Keratinocyte (primary cell): ENCODE measurements at regions not wholly inside any gene's neighbourhood (a gene's known extent, or its start where the extent isn't known, plus 50 kb on each side); places are given as distances from the start of the nearest gene placed in this dataset.

ENCODE experiments used
- DNase-seq: peaks from one replicate; pipeline ENCODE4 v3.0.0-alpha.2; 2011; ENCODE audit warnings: low read depth, missing footprints, low spot score
- FAIRE-seq: peaks from 2 replicates; lab custom pipeline; 2011; peaks lifted over from hg19 to GRCh38; lab: Jason Lieb, UNC
- H2AFZ ChIP-seq: 2 replicates; pipeline ENCODE4 v1.6.0; 2012; ENCODE audit warnings: low read length, control low read depth, inconsistent platforms; ENCODE audit not compliant: control insufficient read depth
- H3K27ac ChIP-seq: 2 replicates; pipeline ENCODE4 v1.5.1; 2011; ENCODE audit warnings: low read length; ENCODE audit not compliant: control insufficient read depth, insufficient read depth
- H3K27me3 ChIP-seq: 3 replicates; pipeline ENCODE4 v1.6.0; 2011; ENCODE audit warnings: low read length; ENCODE audit not compliant: control insufficient read depth, insufficient read depth; ENCODE audit errors: extremely low read depth
- H3K36me3 ChIP-seq, 2 experiments: 2 replicates in 1 of 2; 3 replicates in 1 of 2; pipeline ENCODE4 v1.5.1; 2011; ENCODE audit warnings: low read length in 2 of 2, mild to moderate bottlenecking in 1 of 2; ENCODE audit not compliant: control insufficient read depth in 2 of 2, insufficient read depth in 2 of 2; ENCODE audit errors: extremely low read depth in 1 of 2
- H3K4me1 ChIP-seq: 3 replicates; pipeline ENCODE4 v1.5.1; 2011; ENCODE audit warnings: low read length; ENCODE audit not compliant: control insufficient read depth, insufficient read depth; ENCODE audit errors: extremely low read depth
- H3K4me2 ChIP-seq: 3 replicates; pipeline ENCODE4 v1.6.0; 2011; ENCODE audit warnings: low read depth, low read length; ENCODE audit not compliant: control insufficient read depth, insufficient read depth; ENCODE audit errors: extremely low read depth
- H3K4me3 ChIP-seq, 3 experiments: fragments of 200-600 bp in 1 of 3; sonication (generic) in 1 of 3; 2 replicates in 2 of 3; 3 replicates in 1 of 3; pipeline ENCODE4 v1.5.1; 2011 to 2016; ENCODE audit warnings: low read length in 3 of 3, mild to moderate bottlenecking in 3 of 3, control low read depth in 2 of 3, inconsistent platforms in 1 of 3, low read depth in 1 of 3, mixed read lengths in 1 of 3, mixed run types in 1 of 3, moderate library complexity in 1 of 3; ENCODE audit not compliant: control insufficient read depth in 2 of 3, insufficient read depth in 2 of 3; ENCODE audit errors: extremely low read depth in 1 of 3
- H3K79me2 ChIP-seq: 2 replicates; pipeline ENCODE4 v1.6.0; 2012; ENCODE audit warnings: low read length; ENCODE audit not compliant: control insufficient read depth, insufficient read depth
- H3K9ac ChIP-seq: 3 replicates; pipeline ENCODE4 v1.6.0; 2011; ENCODE audit warnings: low read length; ENCODE audit not compliant: control insufficient read depth, insufficient read depth; ENCODE audit errors: extremely low read depth
- H3K9me1 ChIP-seq: 3 replicates; pipeline ENCODE4 v1.6.0; 2011; ENCODE audit warnings: low read length; ENCODE audit not compliant: control insufficient read depth, insufficient read depth; ENCODE audit errors: extremely low read depth
- H3K9me3 ChIP-seq: 2 replicates; pipeline ENCODE4 v1.5.1; 2012; ENCODE audit warnings: low read depth, low read length; ENCODE audit not compliant: control insufficient read depth
- H4K20me1 ChIP-seq: 3 replicates; pipeline ENCODE4 v1.6.0; 2011; ENCODE audit warnings: low read length; ENCODE audit not compliant: control insufficient read depth, insufficient read depth; ENCODE audit errors: extremely low read depth
- EZH2 ChIP-seq: IDR thresholded peaks from one replicate; pipeline ENCODE4 v1.6.1; 2012; ENCODE audit warnings: inconsistent platforms, mild to moderate bottlenecking, low read length, moderate library complexity
- dilution Hi-C: fragments of 300-500 bp; cut with MboI; formaldehyde crosslinking; loops from one replicate; pipeline ENCODE4 v1.7.0; 2020; ENCODE audit warnings: low sequenced_read_pairs; ENCODE audit not compliant: extremely low pct_ligation_motif_present
- TF ChIP-seq, protein P1 (sequence below), 3 experiments: IDR thresholded peaks in 1 of 3; conservative IDR thresholded peaks in 1 of 3; optimal IDR thresholded peaks in 1 of 3; 2 replicates in 2 of 3; 3 replicates in 1 of 3; pipeline versions ENCODE3 to v1.5.1; 2011; ENCODE audit warnings: low read length in 3 of 3, mild to moderate bottlenecking in 3 of 3, moderate library complexity in 2 of 3, control low read depth in 1 of 3, inconsistent platforms in 1 of 3; ENCODE audit not compliant: insufficient read depth in 2 of 3; ENCODE audit errors: extremely low read depth in 1 of 3

GRCh38 chr11:45395947-45396346, 109.8 kb upstream of the SYT13 start:
- H3K27ac ChIP-seq: no peak overlapping the region
- no peak for FAIRE-seq
- H3K4me2 ChIP-seq: no peak overlapping the region
- H2AFZ ChIP-seq: no peak overlapping the region
- peaks cover 7% of the 10 kb centered on the region for H3K27me3 ChIP-seq
- no peak overlapping the region for H3K9ac ChIP-seq
- no peaks in the 10 kb centered on the region for H3K9me1 ChIP-seq
- H3K36me3 ChIP-seq: no peaks in the 10 kb centered on the region
- no peaks in the 10 kb centered on the region for H4K20me1 ChIP-seq
- H3K4me3 ChIP-seq: no peak overlapping the region
- H3K79me2 ChIP-seq: no peaks in the 10 kb centered on the region
- dilution Hi-C loops: no loop called here
- H3K4me1 ChIP-seq: no peaks in the 10 kb centered on the region
- TF ChIP-seq, protein P1, sequence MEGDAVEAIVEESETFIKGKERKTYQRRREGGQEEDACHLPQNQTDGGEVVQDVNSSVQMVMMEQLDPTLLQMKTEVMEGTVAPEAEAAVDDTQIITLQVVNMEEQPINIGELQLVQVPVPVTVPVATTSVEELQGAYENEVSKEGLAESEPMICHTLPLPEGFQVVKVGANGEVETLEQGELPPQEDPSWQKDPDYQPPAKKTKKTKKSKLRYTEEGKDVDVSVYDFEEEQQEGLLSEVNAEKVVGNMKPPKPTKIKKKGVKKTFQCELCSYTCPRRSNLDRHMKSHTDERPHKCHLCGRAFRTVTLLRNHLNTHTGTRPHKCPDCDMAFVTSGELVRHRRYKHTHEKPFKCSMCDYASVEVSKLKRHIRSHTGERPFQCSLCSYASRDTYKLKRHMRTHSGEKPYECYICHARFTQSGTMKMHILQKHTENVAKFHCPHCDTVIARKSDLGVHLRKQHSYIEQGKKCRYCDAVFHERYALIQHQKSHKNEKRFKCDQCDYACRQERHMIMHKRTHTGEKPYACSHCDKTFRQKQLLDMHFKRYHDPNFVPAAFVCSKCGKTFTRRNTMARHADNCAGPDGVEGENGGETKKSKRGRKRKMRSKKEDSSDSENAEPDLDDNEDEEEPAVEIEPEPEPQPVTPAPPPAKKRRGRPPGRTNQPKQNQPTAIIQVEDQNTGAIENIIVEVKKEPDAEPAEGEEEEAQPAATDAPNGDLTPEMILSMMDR (optimal IDR thresholded peaks at IDR 0.05 in 1 of 3, IDR thresholded peaks at IDR 0.05 in 1 of 3, conservative IDR thresholded peaks at IDR 0.05 in 1 of 3; ENCODE audit: extremely low read depth in 1 of 3, insufficient read depth in 2 of 3, low read length in 3 of 3): no peak
- TF ChIP-seq EZH2: no peak
- no peak for DNase-seq
- H3K9me3 ChIP-seq: no peaks in the 10 kb centered on the region

DNA sequence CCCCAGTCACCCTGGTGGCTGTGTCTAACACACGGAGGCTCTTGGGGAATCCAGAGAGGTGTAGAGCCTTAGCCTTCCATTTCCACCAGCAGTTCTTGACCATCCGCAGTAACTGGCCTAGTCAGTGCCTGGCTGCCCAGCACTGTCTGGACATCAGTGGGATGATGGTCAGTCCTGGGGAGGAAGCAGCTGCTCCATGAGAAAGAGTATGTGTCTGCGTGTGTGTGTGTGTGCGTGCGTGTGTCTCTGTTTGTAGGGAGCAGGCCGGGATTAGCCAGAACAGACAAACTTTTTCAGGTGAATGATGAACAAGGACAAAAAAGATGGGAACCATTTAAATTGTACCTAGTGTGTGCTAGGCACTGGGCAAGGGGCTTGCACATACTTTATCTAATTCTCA, 109.3 kb upstream of the SYT13 start:
- Histone ChIP-seq H3K9ac (no peak overlapping the region), H3K4me1 (no peaks in the 10 kb centered on the region), H3K4me2 (no peak overlapping the region), H3K9me3 (no peaks in the 10 kb centered on the region), H3K4me3 (no peak overlapping the region), H2AFZ (no peak overlapping the region), H4K20me1 (no peaks in the 10 kb centered on the region), H3K36me3 (no peaks in the 10 kb centered on the region), H3K79me2 (no peaks in the 10 kb centered on the region), H3K27ac (no peak overlapping the region), H3K9me1 (no peaks in the 10 kb centered on the region), H3K27me3 (peaks cover 7% of the 10 kb centered on the region)
- dilution Hi-C loops: no loop called here
- no peak for FAIRE-seq
- DNase-seq: no peak
- no peak for TF ChIP-seq EZH2
- TF ChIP-seq, protein P1 (optimal IDR thresholded peaks at IDR 0.05 in 1 of 3, IDR thresholded peaks at IDR 0.05 in 1 of 3, conservative IDR thresholded peaks at IDR 0.05 in 1 of 3; ENCODE audit: extremely low read depth in 1 of 3, insufficient read depth in 2 of 3, low read length in 3 of 3): no peak
